ENCODE measurements at regions not wholly inside any gene's neighbourhood (a gene's known extent, or its start where the extent isn't known, plus 50 kb on each side); places are given as distances from the start of the nearest gene placed in this dataset.

GRCh38 chr11:104799251-104799650 is 99.0 kb downstream of the CASP12 start:
- no peak overlapping the region for H3K27ac ChIP-seq
- no peaks in the 10 kb centered on the region for H3K36me3 ChIP-seq (replicated peaks)
- H3K4me3 ChIP-seq (ENCODE audit: low read depth, low read length) = no peak overlapping the region
- no peak for DNase-seq
- no peak for TF ChIP-seq CTCF (IDR thresholded peaks at IDR 0.05; ENCODE audit: low read depth, low read length, missing control alignments)
- H3K27me3 ChIP-seq (replicated peaks) = no peaks in the 10 kb centered on the region
- in situ Hi-C loops (cut with HindIII; ENCODE audit: low pct_ligation_motif_present, low sequenced_read_pairs) = no loop called here

GRCh38 chr11:104798789-104799188 is 99.5 kb downstream of the CASP12 start:
- Histone ChIP-seq H3K4me3 (ENCODE audit: low read depth, low read length) (no peak overlapping the region), H3K27ac (no peak overlapping the region), H3K27me3 (replicated peaks) (no peaks in the 10 kb centered on the region), H3K36me3 (replicated peaks) (no peaks in the 10 kb centered on the region)
- in situ Hi-C loops (cut with HindIII; ENCODE audit: low pct_ligation_motif_present, low sequenced_read_pairs) = no loop called here
- no peak for DNase-seq
- TF ChIP-seq CTCF (IDR thresholded peaks at IDR 0.05; ENCODE audit: low read depth, low read length, missing control alignments) = no peak

- Histone ChIP-seq H3K27ac (no peak overlapping the region), H3K27me3 (replicated peaks) (no peaks in the 10 kb centered on the region), H3K36me3 (replicated peaks) (no peaks in the 10 kb centered on the region), H3K4me3 (ENCODE audit: low read depth, low read length) (no peak overlapping the region)
- TF ChIP-seq CTCF (IDR thresholded peaks at IDR 0.05; ENCODE audit: low read depth, low read length, missing control alignments) = no peak
- in situ Hi-C loops (cut with HindIII; ENCODE audit: low pct_ligation_motif_present, low sequenced_read_pairs) = no loop called here
- DNase-seq = no peak
Observed at GRCh38 chr11:104796301-104796700, 102.0 kb downstream of the CASP12 start.

- no peak for TF ChIP-seq CTCF (IDR thresholded peaks at IDR 0.05; ENCODE audit: low read depth, low read length, missing control alignments)
- Histone ChIP-seq H3K27me3 (replicated peaks) (no peaks in the 10 kb centered on the region), H3K4me3 (ENCODE audit: low read depth, low read length) (no peak overlapping the region), H3K36me3 (replicated peaks) (no peaks in the 10 kb centered on the region), H3K27ac (no peak overlapping the region)
- DNase-seq = no peak
- in situ Hi-C loops (cut with HindIII; ENCODE audit: low pct_ligation_motif_present, low sequenced_read_pairs) = no loop called here
Observed at GRCh38 chr11:104795501-104796213, 102.6 kb downstream of the CASP12 start.

- Histone ChIP-seq H3K27me3 (replicated peaks) (no peaks in the 10 kb centered on the region), H3K27ac (no peak overlapping the region), H3K4me3 (ENCODE audit: low read depth, low read length) (no peak overlapping the region), H3K36me3 (replicated peaks) (no peaks in the 10 kb centered on the region)
- no peak for DNase-seq
- no peak for TF ChIP-seq CTCF (IDR thresholded peaks at IDR 0.05; ENCODE audit: low read depth, low read length, missing control alignments)
- in situ Hi-C loops (cut with HindIII; ENCODE audit: low pct_ligation_motif_present, low sequenced_read_pairs) = no loop called here
Observed at GRCh38 chr11:104792861-104793260, 105.4 kb downstream of the CASP12 start.

GRCh38 chr11:104791896-104792295 is 106.4 kb downstream of the CASP12 start:
- H3K27ac ChIP-seq = no peak overlapping the region
- in situ Hi-C loops (cut with HindIII; ENCODE audit: low pct_ligation_motif_present, low sequenced_read_pairs) = no loop called here
- no peaks in the 10 kb centered on the region for H3K36me3 ChIP-seq (replicated peaks)
- no peak for TF ChIP-seq CTCF (IDR thresholded peaks at IDR 0.05; ENCODE audit: low read depth, low read length, missing control alignments)
- H3K4me3 ChIP-seq (ENCODE audit: low read depth, low read length) = no peak overlapping the region
- H3K27me3 ChIP-seq (replicated peaks) = no peaks in the 10 kb centered on the region
- no peak for DNase-seq
